ENCODE measurements at regions not wholly inside any gene's neighbourhood (a gene's known extent, or its start where the extent isn't known, plus 50 kb on each side); places are given as distances from the start of the nearest gene placed in this dataset.
A peak's percentile ranks its signal among the peaks of the same experiment; 100 is the strongest.

DNA sequence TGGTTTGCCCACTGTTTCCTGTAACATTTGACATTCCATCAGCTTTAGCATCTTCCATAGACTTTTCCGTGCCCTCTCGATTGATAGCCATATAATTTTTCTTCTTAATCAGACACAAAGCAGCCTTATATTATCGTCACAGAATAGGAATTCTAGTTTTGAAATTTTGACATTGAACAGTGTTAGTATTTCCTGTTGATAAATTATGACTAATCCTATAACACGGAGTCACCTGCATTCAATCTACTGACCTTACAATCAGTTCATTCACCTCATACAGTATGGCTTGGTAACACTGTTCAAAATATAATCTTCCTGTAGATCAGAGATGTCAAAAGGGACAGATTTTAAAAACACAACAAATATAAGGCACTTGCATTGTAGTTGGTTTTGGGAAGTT, 423.7 kb downstream of the C3orf38 start:
- DNase-seq = no peak

DNA sequence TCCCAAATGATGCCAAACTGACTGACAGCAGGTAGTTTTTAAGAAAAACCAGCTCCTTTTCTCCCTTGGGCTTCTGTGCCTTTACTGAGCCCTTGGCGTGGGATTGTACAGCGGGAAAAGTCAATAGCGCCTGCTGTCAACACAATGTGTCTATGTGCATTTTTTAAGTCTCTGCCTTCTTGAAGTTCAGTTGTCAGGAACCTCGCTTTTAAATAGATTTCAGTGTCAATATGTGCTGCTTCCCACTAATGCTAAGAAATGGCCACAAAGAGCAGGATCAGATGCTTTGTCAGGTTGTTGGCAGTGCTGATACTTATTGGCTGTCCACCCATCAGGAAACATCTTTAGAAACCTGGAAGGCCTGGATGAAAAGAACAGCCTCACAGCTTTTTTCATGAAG, 424.4 kb downstream of the C3orf38 start:
- no peak for DNase-seq

DNA sequence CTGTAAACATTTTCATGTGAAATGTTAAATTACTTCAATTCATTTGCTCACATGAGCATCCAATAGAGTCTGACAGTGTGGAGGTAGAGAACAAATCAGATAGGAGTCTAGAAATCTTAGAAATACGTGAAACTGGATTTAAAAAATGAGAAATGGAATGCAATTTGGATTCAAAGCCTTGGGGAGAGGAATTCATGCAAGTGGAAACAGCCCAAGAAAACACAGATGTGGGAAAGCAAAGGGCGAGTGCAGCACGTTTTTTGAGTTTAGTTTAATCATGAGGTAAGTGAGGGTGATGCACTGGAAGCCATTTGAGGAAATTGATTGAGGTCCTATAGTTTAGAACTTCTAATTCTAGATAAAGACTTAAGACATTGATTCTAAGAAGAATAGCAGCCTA, 434.7 kb downstream of the C3orf38 start:
- no peak for DNase-seq

DNA sequence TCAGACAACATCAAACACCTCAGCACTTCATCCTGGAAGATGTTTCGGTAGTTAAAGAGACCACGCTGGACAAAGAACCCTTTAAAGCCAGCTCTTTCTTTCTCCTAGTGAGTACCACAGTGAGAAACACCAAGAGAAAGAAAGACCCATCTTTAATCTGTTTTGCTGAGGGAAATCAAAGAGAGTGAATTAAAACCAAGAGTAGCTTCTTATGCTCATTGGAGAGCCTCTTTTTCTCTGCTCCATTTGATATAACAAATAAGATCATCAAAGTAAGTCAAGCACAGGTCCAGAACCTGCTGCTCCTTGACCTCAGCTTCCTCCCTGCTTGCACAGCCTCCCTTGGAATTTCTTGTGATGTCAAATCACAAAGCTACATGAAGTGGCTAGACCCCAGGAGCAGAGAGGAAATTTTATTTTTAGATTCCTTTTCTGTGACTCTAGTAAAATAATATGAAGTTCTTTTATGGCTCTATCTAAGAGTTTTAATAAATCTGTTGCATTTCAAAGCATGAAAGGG, 436.4 kb downstream of the C3orf38 start:
- DNase-seq = no peak

DNA sequence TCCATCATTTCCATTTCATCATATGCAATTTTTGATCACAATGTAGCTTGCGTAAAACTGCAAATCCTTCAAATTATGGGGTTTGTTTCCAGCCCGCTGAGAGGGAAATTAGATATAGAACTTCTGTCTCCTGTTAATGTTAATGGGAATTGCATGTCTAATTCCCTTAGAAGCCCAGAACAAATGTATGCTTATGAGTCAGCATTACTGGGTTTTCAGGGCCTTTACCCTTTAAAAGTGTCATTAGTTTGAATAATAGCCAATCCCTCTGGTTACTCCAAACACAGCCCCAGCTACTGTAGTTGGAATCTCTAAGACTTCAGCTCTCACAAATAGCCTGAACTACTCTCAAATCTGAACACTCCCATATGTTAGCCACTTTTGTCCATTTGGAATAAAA, 439.4 kb downstream of the C3orf38 start:
- no peak for DNase-seq

DNA sequence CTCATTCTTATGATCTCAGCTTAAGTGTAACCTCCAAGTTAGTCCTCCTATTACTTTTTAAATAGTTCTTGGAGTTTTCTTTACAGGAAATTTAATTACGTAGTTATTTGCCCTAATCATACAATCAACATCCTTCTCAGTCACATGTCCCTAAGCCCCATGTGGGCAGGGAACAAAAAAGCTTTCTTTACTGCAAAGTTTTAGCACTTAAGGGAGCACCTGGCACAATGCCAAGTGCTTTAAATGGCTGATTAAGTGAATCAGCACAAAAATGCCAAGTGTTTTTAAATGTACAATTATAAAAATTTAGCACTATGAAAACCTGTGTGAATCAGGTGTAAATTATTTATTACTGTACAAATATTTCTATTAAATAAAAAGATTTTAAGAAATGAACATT, 445.3 kb downstream of the C3orf38 start:
- DNase-seq = no peak

DNA sequence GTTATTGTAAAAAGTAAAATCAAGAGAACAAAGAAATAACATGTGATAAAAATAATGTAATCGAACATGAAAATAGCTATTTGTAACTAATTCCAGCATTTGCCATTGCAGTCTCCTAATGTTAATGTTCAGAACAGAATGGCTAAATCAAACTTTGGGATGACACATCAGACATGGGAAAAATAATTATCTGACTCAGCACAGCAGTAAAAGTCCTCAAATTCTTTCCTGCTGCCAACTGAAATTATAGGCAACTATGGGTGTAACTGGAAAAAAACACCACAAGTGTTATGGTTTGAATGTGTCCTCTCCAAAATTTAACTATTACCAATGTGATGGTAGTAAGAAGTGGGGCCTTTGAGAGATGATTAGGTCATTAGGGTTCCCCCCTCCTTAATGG, 446.7 kb downstream of the C3orf38 start:
- no peak for DNase-seq

DNA sequence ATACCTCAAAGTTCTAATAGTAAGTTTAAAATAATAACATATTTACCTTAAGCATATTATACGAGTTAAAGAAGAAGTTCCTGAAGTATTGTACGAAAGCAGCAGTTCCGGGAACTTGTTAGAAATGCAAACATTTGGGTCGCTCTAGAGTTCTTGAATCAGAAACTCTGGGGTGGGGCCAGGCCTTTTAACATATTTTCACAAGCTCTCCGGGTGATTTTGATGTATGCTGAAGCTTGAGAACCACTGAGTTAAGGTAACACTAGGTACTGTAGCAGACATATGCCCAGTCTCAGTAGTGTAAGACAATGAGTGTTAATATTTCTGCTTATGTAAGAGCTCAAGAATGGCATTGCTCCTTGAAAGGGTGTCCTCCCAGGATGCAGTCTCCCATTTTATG, 461.1 kb downstream of the C3orf38 start:
- DNase-seq = no peak

DNA sequence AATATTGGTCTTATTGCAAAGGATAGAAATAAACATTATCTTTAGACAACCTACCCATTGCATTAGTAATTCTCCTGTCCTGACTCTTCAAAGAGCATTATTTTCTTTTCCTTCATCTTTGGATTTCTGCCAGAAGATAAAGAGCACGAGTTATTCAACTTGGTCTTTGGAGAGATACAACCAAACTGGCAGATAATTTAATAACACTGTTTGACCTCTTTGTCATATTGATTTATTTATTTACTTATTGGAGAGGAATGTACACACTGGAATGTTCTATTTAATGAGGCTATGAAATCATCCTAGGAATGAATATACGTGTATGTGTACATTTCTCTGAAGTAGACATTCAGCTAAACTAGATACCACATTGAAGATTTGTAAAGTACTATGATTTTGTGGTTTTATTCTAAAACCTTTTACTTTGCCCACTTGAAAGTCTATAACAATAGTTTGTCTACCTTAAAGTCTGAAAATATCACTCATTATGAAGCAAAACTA, 462.1 kb downstream of the C3orf38 start:
- DNase-seq = no peak

DNA sequence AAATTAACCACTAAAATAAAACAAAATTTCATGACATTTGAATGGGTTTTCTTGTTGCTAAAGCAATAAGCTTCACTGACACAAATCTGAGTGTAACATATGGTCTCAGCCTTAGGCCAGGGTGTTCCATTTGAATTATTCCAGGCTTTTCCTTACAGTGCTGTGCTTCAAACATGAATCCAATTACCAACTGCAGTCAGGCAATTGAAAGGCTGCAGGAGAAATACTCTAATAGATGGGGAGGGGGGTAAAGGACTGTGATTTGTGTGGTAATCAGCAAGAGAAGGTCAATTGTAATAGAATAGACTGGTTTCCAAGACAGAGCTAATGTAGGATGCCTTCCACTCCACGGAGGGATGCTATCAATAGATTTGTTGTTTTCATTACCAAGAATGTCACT, 466.7 kb downstream of the C3orf38 start:
- no peak for DNase-seq

DNA sequence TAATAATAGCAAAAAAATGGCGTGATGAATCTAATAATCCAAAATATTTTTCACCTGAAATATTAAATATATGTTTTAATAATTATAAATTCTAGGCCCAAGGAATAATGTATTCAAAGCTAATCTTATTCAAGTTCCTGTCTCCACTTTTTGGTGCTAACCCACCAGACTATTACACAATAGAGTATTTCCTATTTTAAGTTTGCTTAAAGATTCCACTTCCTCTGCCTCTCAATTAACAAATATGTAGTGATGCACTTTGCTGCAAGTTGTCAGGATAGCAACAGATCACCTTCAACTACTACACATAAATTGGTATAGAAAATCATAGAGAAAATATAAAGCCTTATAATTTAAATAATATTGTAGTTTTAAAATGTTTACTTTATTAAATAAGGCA, 467.5 kb downstream of the C3orf38 start:
- no peak for DNase-seq

DNA sequence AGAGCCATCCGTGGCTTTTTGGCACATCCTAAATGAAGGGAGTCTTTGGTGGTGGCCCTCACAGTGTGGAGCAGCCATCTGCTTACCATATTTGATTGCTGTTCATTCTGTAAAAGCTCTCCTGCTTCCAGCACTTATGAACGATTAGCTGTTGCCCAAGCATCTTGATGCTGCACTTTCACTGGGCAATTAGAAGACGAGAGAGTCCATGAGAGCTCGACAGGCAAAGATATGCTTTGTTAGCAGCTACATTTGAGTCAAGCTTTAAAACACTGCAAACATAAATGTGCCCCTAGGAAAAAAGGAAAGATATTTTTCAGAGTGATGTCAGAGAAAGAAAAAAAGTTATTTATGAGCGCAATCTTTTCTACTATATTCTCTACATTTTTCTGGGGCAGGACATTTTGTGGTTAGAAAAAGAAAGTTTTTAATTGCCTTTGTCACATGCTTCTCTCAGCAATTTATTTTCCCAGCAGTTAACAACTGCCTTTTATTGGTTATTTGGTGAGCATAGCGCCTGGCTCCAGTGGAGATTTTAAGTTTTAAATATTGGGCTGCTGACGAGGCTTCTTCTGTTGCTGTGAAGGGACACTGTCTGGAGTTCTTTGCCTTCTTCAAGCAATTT, 468.4 kb downstream of the C3orf38 start:
- DNase-seq = no peak

DNA sequence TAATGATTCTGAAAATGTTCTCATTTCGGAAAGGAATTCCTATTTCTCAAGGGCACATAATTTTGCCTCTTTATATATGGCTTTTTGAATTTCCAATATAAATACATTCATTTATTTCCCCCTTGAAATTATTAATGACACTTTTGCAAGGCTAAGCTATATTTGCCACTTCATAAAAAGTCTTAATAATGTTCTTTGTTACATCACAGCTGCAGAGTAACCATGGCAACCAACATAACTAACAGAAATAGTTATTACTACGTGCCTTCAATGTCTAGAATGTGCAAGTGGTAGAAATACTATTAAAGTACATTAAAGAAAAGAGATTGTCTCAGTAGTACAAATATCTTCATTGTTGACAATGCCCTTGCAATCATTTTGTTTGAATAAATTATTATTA, 471.8 kb downstream of the C3orf38 start:
- DNase-seq = peak; percentile 37 to 52

DNA sequence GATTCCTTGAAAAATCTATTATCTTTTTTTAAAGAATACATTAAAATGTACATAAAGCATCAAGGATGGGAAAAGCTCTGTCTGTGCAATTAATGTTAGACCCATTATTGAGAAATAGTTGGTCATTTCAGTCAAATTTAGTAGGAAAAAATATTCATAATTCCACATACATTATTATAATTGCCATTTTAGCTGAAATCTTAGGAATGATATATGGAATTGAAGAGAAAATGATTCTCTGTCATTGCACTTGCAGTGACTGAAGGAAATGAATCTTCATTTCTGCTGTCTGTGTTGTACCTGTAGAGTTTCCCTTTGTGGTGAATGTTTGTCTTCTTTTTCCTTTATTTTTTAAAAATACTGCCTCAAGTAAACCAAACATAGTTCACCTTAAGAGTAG, 473.9 kb downstream of the C3orf38 start:
- no peak for DNase-seq

DNA sequence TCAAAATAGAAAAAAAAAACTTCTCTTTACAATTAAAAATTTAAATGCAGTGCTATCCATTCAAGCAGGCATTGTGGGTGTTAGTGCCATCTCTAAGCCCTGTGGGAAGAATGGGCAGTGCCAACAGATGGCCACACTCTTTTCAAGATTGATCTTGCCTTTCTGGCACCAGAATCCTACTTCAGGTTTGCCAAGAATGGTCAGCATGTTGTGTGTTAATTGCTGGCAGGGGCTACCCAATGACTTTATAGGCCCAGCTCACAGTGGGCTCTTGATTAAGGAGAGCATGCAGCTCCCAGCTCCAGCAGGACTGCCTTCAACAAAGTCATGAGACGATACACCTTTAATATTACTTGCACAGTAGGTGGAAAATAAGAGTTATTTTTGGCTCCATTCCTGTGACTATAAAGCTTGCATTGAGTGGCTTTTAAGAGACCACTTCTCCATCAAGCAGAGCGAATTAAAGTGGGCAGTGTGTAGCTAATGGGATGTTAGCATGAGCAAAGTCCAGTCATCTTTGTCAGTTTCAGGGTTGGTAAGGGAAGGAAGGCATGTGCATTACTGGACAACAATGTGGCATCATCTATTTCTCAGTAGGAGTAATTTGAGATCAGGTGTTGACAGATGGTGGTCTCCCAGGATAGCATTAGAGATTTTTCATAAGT, 476.8 kb downstream of the C3orf38 start:
- DNase-seq = no peak

DNA sequence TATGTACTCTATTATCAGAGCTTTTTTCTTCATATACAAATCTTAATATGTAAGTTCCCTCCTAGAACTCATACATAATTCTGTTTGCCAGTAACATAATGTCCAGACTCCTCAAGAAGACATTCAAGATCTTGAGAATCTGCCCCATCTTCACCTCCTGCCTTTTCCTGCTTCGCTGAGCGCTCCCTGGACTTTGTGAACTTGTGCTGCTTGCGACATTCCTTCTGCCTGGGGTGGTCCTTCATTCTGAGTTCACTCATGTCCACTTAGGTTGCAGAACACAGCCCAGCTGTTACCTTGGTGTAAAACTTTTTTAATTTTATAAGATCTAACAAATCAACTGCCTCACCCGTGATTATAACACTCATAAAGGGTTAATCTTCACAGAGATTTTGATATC, 478.5 kb upstream of the EPHA3 start:
- no peak for DNase-seq

DNA sequence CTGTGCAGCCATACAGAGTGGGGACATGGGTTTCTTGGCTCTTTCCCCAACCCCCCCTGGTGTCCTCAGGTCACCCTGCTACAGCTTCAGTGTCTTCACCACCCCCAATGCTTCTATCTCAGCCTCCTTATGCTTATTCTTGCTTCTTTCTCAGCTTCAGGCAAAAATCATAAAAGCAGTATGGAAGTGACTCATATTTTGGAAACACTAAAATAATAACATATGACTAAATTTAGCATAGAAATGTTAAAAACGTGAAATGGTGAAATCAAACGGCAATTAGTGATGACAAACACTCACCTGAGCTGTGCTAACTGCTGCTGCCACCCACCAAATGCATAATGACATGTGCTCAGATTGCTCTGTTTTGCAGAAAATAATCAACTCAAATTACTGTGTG, 475.2 kb upstream of the EPHA3 start:
- DNase-seq = no peak

DNA sequence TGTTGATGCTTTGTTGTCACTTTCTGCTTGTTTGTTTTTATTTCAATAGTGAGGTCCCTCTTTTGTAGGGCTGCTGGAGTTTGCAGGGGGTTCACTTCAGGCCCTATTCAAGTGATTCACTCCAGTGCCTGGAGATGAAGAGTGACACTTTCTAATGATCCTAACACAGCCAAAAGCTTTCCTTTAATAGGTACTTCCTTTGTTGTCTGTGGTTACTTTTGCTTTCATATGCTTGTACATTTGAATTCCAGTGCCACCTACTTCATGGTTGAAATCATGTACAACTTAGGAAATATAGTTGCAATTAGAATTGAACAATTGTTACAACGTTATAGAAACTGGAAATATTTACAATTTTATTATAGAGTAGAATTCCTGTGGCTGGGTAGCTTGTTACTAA, 466.8 kb upstream of the EPHA3 start:
- DNase-seq = no peak

DNA sequence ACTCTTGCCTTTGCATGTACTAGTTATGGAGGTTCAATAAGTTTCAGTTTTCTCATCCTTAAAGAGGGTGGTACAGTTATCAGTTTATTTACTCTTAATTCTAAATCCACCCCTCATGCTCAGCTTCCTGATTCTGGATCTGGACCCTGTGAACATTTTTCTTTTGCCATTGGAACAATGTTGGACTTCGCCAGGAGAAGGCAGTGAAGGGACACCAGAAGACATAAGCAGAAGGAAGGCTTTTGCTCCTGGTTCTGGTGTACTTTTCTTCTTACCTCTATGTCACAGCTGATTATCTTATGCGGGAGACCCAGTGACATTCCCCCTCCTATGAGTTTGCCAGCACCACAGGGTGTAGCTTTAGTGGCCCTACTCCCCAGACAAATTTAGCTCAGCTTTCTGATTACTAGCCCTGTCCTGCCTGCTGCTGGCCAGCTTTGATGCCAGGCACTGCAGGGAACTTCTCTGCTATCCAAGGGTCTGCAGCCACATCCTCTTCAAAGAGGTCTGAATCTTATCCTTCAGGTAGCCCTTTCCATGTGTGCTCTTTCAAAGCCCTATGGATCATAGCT, 466.3 kb upstream of the EPHA3 start:
- no peak for DNase-seq

DNA sequence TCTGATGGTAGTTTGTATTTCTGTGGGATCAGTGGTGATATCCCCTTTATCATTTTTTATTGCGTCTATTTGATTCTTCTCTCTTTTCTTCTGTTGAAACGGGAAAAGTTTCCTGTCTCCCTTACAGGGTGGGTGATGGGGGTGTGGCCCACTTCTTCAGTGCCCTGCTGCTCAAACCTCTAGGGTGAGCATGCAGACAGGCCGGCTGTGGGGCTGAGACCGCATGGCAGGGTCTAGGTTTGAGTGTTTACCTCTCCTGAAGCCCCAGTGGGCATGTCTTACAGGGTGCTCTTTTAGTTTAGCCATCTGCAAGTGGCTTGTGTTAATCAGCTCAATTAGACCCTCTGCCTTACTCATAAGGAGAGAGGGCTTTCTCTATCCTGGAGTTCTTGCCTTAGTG, 450.0 kb upstream of the EPHA3 start:
- no peak for DNase-seq

DNA sequence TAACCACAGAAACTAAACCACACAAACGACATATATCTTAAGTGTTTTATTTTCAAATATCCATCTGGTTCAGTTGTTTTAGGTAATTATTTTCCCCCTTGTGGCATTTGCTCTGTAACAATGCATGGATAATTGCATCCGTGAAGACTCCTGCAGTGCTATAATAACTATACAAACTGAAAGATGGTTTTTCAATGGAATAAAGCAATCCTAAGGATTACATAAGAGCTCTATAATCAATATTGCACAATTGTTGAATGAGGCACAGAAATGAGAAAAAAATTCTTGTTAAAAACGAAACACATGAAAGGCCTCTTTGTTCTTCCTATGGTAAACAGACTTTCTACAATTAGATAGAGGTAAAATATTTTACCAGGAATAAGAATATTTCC, 446.0 kb upstream of the EPHA3 start:
- no peak for DNase-seq

DNA sequence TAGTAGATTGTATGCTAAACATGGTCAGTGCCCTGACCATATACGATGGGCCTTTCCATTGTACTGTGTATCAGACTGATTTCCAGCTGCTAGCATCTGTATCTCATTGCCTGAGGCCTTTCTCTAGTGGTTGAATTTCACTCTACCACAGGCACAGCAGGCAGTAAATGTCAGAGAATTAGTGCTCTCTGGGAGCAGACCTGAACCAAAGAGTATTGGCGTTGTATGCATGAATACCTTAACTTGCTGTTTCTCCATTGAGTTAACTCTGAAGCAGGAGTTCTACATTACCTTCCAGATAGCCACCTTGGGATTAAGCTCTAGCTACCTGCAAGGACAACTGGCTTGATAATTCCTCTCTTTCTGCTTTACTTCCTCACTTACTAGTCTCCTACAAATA, 439.2 kb upstream of the EPHA3 start:
- DNase-seq = no peak

DNA sequence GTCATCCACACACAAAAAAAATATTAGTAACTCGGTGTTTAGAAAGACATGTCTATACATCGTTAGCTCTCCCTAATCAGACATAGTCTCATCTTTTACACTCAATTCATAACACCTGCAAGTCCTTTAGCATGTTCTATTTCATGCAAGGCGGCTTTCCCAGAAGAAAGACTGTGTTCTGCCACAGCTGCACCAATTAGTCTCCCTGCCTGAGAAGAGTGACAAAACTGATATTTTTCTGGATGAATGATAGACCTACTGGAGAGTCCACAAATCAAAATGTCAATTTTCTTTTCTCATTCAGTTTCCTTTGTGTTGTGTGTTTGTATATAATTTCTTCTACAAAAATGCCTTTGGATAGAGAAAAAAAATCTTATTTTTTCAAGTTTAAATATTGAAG, 435.8 kb upstream of the EPHA3 start:
- DNase-seq = no peak

DNA sequence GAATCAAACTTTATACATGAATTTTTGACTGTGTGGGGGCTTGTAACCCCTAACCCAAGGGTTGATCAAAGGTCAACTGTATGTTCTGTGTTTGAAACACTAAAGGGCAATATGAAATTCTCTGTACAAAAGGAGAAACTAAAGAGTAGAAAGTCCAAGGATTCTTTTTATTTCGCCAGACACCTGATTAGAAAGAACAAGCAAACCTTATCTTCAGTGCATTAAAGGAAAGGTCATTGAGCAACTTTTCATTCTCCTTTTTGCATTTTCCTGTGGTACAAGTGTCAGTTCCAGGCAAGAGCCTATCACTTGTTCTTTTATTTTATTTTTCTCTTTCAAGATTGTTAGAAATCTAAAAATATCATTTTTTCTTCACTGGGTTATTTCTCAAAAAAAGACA, 430.1 kb upstream of the EPHA3 start:
- DNase-seq = no peak

Data from right lung (tissue), 2 donors.